AG04449 (cell line): ENCODE measurements at regions not wholly inside any gene's neighbourhood (a gene's known extent, or its start where the extent isn't known, plus 50 kb on each side); places are given as distances from the start of the nearest gene placed in this dataset.

Source experiments
- CTCF ChIA-PET: fragments of 350-600 bp; formaldehyde crosslinking; extraction: SDS; loops from one replicate; lab custom pipeline; 2021; ENCODE audit warnings: antibody characterized with exemption; lab: Yijun Ruan, JAX
- POLR2A ChIA-PET: fragments of 400-600, 350-600 bp; formaldehyde crosslinking; extraction: SDS; loops from one replicate; lab custom pipeline; 2020; ENCODE audit warnings: antibody characterized with exemption, inconsistent platforms; lab: Yijun Ruan, JAX
- DNase-seq: peaks from one replicate; pipeline ENCODE4 v3.0.0-alpha.2; 2010; ENCODE audit warnings: low read depth, low spot score
- H3K4me3 ChIP-seq: 2 replicates; pipeline ENCODE4 v1.5.1; 2011; ENCODE audit warnings: low read depth, mild to moderate bottlenecking, control low read depth, low read length
- TF ChIP-seq, protein P1 (sequence below): IDR thresholded peaks from one replicate; pipeline ENCODE4 v1.5.1; 2011; ENCODE audit warnings: mild to moderate bottlenecking, moderate library complexity, low read length, control low read depth, inconsistent platforms; ENCODE audit not compliant: insufficient read depth; ENCODE audit errors: missing control alignments

DNA sequence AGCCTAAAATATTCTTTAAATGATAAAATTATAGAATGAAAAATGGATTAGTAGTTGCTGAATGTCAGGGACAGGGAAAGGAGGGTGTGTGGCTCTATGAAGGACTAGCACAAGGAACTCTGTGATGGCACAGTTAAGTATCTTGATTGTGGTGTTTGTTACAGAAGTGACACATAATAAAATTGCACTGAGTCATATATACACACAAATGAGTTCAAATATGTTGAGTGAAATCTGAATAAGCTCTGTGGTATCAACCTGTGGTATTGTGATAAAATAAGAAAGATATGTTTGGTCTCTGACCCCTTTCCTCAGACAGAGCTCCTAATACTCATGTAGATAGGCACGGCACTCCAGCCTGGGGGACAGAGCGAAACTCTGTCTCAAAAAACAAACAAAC, 181.5 kb upstream of the TRIM24 start:
- no peak overlapping the region for H3K4me3 ChIP-seq
- DNase-seq: no peak
- TF ChIP-seq, protein P1, sequence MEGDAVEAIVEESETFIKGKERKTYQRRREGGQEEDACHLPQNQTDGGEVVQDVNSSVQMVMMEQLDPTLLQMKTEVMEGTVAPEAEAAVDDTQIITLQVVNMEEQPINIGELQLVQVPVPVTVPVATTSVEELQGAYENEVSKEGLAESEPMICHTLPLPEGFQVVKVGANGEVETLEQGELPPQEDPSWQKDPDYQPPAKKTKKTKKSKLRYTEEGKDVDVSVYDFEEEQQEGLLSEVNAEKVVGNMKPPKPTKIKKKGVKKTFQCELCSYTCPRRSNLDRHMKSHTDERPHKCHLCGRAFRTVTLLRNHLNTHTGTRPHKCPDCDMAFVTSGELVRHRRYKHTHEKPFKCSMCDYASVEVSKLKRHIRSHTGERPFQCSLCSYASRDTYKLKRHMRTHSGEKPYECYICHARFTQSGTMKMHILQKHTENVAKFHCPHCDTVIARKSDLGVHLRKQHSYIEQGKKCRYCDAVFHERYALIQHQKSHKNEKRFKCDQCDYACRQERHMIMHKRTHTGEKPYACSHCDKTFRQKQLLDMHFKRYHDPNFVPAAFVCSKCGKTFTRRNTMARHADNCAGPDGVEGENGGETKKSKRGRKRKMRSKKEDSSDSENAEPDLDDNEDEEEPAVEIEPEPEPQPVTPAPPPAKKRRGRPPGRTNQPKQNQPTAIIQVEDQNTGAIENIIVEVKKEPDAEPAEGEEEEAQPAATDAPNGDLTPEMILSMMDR: no peak
- ChIA-PET CTCF (no interaction called here), POLR2A (no interaction called here)

DNA sequence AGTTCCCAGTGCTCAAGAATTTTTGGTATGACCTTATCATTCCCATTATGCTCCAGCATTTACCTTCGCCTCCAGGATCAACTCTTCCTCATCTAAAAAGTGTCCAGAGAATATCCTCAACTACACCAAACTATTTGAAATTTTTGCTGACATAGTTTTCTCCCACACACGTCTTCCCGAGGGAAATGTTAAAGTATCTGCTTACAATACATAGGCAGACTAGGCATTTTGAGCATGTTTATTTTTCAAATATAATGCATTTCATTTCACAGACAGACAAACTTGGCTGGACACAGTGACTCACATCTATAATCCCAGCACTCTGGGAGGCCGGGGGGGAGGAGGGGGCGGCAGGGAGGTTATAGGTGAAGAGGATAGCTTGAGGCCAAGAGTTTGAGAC, 177.1 kb upstream of the TRIM24 start:
- ChIA-PET POLR2A (no interaction called here), CTCF (no interaction called here)
- TF ChIP-seq, protein P1: no peak
- H3K4me3 ChIP-seq: no peak overlapping the region
- DNase-seq: no peak

DNA sequence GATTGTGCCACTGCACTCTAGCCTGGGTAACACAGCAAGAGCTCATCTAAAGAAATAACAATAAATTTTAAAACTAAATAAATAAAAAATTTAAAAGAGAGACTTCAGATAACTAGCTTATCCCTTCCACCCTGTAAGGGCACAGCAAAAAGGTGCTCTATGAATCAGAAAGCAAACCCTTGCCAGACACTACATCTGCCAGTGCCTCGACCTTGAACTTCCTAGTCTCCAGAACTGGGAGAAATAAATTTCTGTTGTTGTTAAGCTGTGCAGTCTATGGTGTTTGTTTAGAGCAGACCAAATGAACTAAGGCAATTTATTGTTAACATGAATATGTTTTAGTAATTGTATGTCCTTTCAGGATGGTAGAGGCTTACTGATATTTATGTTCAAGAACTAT, 174.9 kb upstream of the TRIM24 start:
- ChIA-PET CTCF (no interaction called here), POLR2A (interaction anchor here (0.6 kb wide), 1 partner anchor 433 kb away, joined by 5 read pairs; no protein-coding TSS in a partner anchor)
- DNase-seq: no peak
- H3K4me3 ChIP-seq: no peak overlapping the region
- TF ChIP-seq, protein P1: no peak

DNA sequence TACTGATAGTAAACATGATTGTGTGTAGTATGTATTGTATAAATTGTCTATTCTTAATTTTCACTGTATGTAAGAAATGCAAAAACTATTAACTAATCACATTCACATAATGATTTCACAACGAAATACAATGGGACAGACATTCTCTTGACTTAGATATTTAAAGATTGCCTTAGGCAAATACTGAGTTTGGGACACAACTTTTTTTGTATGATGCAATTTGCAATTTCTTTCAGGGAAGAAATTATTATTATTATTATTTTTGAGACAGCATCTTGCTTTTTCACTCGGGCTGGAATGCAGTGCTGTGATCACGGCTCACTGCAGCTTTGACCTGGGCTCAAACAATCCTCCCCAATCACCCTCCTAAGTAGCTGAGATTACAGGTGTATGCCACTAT, 173.2 kb upstream of the TRIM24 start:
- CTCF ChIA-PET: no interaction called here
- no peak for DNase-seq
- TF ChIP-seq, protein P1: no peak
- POLR2A ChIA-PET: no interaction called here
- H3K4me3 ChIP-seq: no peak overlapping the region

DNA sequence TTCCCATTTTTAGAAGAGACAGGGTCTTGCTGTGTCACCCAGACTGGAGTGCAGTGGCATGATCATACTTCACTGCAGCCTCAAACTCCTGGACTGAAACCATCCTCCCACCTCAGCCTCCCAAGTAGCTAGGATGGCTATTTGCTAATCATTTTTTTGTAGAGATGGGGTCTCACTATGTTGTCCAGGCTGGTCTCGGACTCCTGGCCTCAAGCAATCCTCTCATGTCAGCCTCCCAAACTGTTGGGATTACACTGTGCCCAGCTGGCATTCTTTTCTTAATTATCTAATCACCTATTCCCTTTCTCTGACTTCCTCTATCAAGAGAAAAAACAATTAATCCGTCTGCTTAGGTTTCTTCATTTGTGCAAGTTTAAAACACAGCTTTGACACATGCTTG, 172.5 kb upstream of the TRIM24 start:
- ChIA-PET POLR2A (no interaction called here), CTCF (no interaction called here)
- TF ChIP-seq, protein P1: no peak
- no peak overlapping the region for H3K4me3 ChIP-seq
- no peak for DNase-seq

DNA sequence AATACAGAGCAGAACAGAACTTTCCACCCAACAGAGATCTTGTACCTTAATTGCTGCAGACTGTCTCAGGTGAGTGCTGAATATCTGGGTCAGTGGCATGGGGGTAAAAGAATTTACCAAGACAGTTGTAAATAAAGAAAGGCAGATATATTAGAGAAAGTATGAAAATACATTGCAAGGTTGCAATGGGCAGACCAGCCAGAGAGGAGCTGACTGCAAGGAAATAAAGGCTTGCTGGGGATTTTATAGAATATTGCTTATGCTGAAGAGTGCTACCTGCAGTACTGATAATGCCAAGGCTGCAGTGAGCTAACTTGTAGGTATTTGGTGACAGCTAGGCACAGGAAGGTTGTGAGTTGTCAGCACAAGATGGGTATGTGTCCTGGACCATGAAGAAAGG, 171.0 kb upstream of the TRIM24 start:
- no peak overlapping the region for H3K4me3 ChIP-seq
- TF ChIP-seq, protein P1: no peak
- ChIA-PET POLR2A (no interaction called here), CTCF (no interaction called here)
- DNase-seq: no peak
